ENCODE measurements at regions not wholly inside any gene's neighbourhood (a gene's known extent, or its start where the extent isn't known, plus 50 kb on each side); places are given as distances from the start of the nearest gene placed in this dataset.
A peak's percentile ranks its signal among the peaks of the same experiment; 100 is the strongest.

DNA sequence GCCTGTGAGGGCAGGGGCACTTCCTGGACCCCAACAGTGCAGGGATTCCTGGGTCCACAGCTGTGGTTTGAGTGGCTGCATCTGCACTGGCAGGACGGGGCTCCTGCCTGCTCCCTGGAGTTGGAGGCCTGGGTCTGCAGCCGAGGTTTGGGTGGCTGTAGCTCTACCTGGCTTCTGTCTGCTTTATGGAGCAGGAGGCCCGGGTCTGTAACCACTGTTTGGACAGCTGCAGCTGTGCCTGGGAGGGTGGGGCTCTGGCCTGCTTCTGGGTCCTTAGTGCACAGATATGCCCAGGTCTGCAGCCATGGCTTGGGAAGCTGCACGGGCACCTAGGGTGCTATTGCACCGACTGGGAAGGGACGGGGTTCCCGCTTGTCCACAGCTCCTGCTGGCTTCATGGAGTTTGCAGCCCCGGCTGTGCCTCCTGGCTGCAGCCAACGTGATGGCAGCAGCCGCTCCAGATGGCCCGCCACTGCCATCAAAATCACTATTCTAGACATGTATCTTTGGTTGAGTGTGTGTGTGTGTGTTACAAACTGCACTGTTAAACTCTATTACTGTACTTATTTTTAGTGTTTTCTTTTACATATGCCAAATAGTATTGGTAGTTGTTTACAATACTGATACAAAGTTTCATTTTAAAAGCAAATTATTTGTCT is 412.3 kb upstream of the KIRREL3 start:
- Histone ChIP-seq H3K9me3 (ENCODE audit: insufficient read depth, low read length) (peaks cover 4% of the 10 kb centered on the region; the same call in 1 of the 2 replicates), H3K36me3 (ENCODE audit: insufficient read depth, insufficient read length, low read length) (no peaks in the 10 kb centered on the region), H3K27me3 (ENCODE audit: insufficient read depth, insufficient read length) (no peaks in the 10 kb centered on the region), H3K4me1 (ENCODE audit: insufficient read depth, insufficient read length) (no peaks in the 10 kb centered on the region), H3K9ac (ENCODE audit: insufficient read length, low read depth) (no peak overlapping the region), H3K4me3 (ENCODE audit: insufficient read length, low read depth) (no peak overlapping the region)
- TF ChIP-seq YY1 (IDR thresholded peaks at IDR 0.05; ENCODE audit: insufficient read depth, insufficient read length) (no peak), ZNF274 (IDR thresholded peaks at IDR 0.05; ENCODE audit: low read depth, low read length) (no peak), SUZ12 (IDR thresholded peaks at IDR 0.05; ENCODE audit: extremely low read depth, insufficient read depth, insufficient read length) (no peak)
- DNase-seq (ENCODE audit: low read depth, low spot score) = no peak

DNA sequence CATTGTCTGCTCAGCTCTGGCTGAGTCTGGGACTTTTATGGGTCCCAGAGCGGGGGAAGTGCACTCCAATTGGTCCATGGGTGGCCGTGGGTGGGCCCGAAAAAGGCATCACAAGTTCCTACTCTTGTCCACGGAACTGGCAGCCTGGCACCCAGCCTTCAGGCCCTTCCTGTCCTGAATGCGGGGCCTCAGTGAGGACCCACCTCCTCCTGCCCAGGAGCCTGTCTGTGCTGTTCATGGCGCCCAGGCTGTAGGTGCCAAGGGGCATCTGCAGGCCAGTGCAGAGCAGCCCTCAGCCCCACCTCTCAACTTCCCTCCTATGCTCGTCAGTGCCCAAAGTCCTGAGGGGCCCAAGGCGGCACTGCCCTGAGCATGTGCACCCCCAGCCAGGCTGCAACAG is 411.7 kb upstream of the KIRREL3 start:
- no peak for DNase-seq (ENCODE audit: low read depth, low spot score)
- Histone ChIP-seq H3K36me3 (ENCODE audit: insufficient read depth, insufficient read length, low read length) (no peaks in the 10 kb centered on the region), H3K9ac (ENCODE audit: insufficient read length, low read depth) (no peak overlapping the region), H3K4me1 (ENCODE audit: insufficient read depth, insufficient read length) (no peaks in the 10 kb centered on the region), H3K27me3 (ENCODE audit: insufficient read depth, insufficient read length) (no peaks in the 10 kb centered on the region), H3K9me3 (ENCODE audit: insufficient read depth, low read length) (peaks cover 4% of the 10 kb centered on the region; the same call in 1 of the 2 replicates), H3K4me3 (ENCODE audit: insufficient read length, low read depth) (no peak overlapping the region)
- TF ChIP-seq YY1 (IDR thresholded peaks at IDR 0.05; ENCODE audit: insufficient read depth, insufficient read length) (no peak), SUZ12 (IDR thresholded peaks at IDR 0.05; ENCODE audit: extremely low read depth, insufficient read depth, insufficient read length) (no peak), ZNF274 (IDR thresholded peaks at IDR 0.05; ENCODE audit: low read depth, low read length) (no peak)

DNA sequence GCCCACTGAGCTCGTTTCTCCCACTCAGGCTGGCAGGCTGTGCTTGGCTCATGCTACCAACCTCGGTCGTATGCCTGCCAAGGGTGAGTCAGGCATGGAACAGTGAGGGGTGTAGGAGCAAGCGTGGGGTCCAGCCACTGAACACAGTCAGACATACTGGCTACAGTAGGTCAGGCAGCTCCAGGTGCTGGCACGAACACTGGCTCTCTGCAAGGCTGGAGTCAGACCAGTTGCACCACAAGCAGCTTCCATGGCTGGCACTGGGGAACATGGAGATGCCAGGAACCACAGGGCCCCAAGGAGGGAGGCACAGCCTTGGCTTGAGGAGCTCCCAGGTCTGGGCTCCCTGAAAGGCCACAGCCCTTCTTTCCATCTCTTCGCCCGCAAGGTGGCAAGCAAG is 410.7 kb upstream of the KIRREL3 start:
- no peaks in the 10 kb centered on the region for H3K36me3 ChIP-seq (ENCODE audit: insufficient read depth, insufficient read length, low read length)
- TF ChIP-seq SUZ12 (IDR thresholded peaks at IDR 0.05; ENCODE audit: extremely low read depth, insufficient read depth, insufficient read length) = no peak
- no peak for TF ChIP-seq YY1 (IDR thresholded peaks at IDR 0.05; ENCODE audit: insufficient read depth, insufficient read length)
- TF ChIP-seq ZNF274 (IDR thresholded peaks at IDR 0.05; ENCODE audit: low read depth, low read length) = no peak

GRCh38 chr11:127395034-127395433 is 394.5 kb upstream of the KIRREL3 start:
- TF ChIP-seq YY1 (IDR thresholded peaks at IDR 0.05; ENCODE audit: insufficient read depth, insufficient read length) (no peak), SUZ12 (IDR thresholded peaks at IDR 0.05; ENCODE audit: extremely low read depth, insufficient read depth, insufficient read length) (no peak), ZNF274 (IDR thresholded peaks at IDR 0.05; ENCODE audit: low read depth, low read length) (no peak)
- Histone ChIP-seq H3K9me3 (ENCODE audit: insufficient read depth, low read length) (no peaks in the 10 kb centered on the region), H3K27me3 (ENCODE audit: insufficient read depth, insufficient read length) (no peaks in the 10 kb centered on the region), H3K4me1 (ENCODE audit: insufficient read depth, insufficient read length) (no peaks in the 10 kb centered on the region), H3K36me3 (ENCODE audit: insufficient read depth, insufficient read length, low read length) (no peaks in the 10 kb centered on the region), H3K4me3 (ENCODE audit: insufficient read length, low read depth) (no peak overlapping the region), H3K9ac (ENCODE audit: insufficient read length, low read depth) (no peak overlapping the region)
- DNase-seq (ENCODE audit: low read depth, low spot score) = no peak

More for the DNA sequence above, 410.7 kb upstream of the KIRREL3 start:
- Histone ChIP-seq H3K4me3 (ENCODE audit: insufficient read length, low read depth) (no peak overlapping the region), H3K9ac (ENCODE audit: insufficient read length, low read depth) (no peak overlapping the region), H3K4me1 (ENCODE audit: insufficient read depth, insufficient read length) (no peaks in the 10 kb centered on the region), H3K9me3 (ENCODE audit: insufficient read depth, low read length) (peaks cover 4% of the 10 kb centered on the region; the same call in 1 of the 2 replicates), H3K27me3 (ENCODE audit: insufficient read depth, insufficient read length) (no peaks in the 10 kb centered on the region)
- DNase-seq (ENCODE audit: low read depth, low spot score) = no peak

- no peaks in the 10 kb centered on the region for H3K4me1 ChIP-seq (ENCODE audit: insufficient read depth, insufficient read length)
- DNase-seq (ENCODE audit: low read depth, low spot score) = no peak
- H3K27me3 ChIP-seq (ENCODE audit: insufficient read depth, insufficient read length) = no peaks in the 10 kb centered on the region
- H3K9ac ChIP-seq (ENCODE audit: insufficient read length, low read depth) = no peak overlapping the region
- no peaks in the 10 kb centered on the region for H3K9me3 ChIP-seq (ENCODE audit: insufficient read depth, low read length)
- TF ChIP-seq YY1 (IDR thresholded peaks at IDR 0.05; ENCODE audit: insufficient read depth, insufficient read length) (no peak), ZNF274 (IDR thresholded peaks at IDR 0.05; ENCODE audit: low read depth, low read length) (no peak), SUZ12 (IDR thresholded peaks at IDR 0.05; ENCODE audit: extremely low read depth, insufficient read depth, insufficient read length) (no peak)
- no peaks in the 10 kb centered on the region for H3K36me3 ChIP-seq (ENCODE audit: insufficient read depth, insufficient read length, low read length)
- no peak overlapping the region for H3K4me3 ChIP-seq (ENCODE audit: insufficient read length, low read depth)
Observed at GRCh38 chr11:127393460-127393997, 393.0 kb upstream of the KIRREL3 start.

- DNase-seq (ENCODE audit: low read depth, low spot score) = peak; percentile 84
- no peaks in the 10 kb centered on the region for H3K9me3 ChIP-seq (ENCODE audit: insufficient read depth, low read length)
Observed at GRCh38 chr11:127392575-127392974, 392.0 kb upstream of the KIRREL3 start.

DNA sequence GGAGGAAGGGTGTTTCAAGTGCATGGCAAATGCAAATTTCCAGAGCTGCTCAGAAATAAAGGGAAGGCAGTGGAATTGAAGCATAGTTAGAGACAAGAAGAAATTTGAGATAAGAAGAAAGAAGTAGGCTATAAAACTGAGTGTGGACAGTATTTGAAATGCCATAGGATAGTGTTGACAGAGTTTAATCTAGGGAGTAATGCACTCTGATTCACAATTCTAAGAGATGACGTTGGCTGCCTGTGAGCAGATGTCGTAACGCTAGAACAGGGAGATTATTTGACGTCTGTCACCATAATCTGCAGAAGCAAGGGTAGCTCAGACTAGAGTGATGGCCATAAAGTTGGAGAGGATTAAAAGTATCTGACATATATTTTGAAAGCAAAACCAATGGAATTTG is 389.9 kb upstream of the KIRREL3 start:
- no peak overlapping the region for H3K9ac ChIP-seq (ENCODE audit: insufficient read length, low read depth)
- DNase-seq (ENCODE audit: low read depth, low spot score) = no peak
- H3K9me3 ChIP-seq (ENCODE audit: insufficient read depth, low read length) = no peaks in the 10 kb centered on the region
- TF ChIP-seq ZNF274 (IDR thresholded peaks at IDR 0.05; ENCODE audit: low read depth, low read length) (no peak), SUZ12 (IDR thresholded peaks at IDR 0.05; ENCODE audit: extremely low read depth, insufficient read depth, insufficient read length) (no peak), YY1 (IDR thresholded peaks at IDR 0.05; ENCODE audit: insufficient read depth, insufficient read length) (no peak)
- no peak overlapping the region for H3K4me3 ChIP-seq (ENCODE audit: insufficient read length, low read depth)
- no peaks in the 10 kb centered on the region for H3K4me1 ChIP-seq (ENCODE audit: insufficient read depth, insufficient read length)
- no peaks in the 10 kb centered on the region for H3K27me3 ChIP-seq (ENCODE audit: insufficient read depth, insufficient read length)
- no peaks in the 10 kb centered on the region for H3K36me3 ChIP-seq (ENCODE audit: insufficient read depth, insufficient read length, low read length)

More at GRCh38 chr11:127392575-127392974, 392.0 kb upstream of the KIRREL3 start:
- no peaks in the 10 kb centered on the region for H3K4me1 ChIP-seq (ENCODE audit: insufficient read depth, insufficient read length)
- no peaks in the 10 kb centered on the region for H3K36me3 ChIP-seq (ENCODE audit: insufficient read depth, insufficient read length, low read length)
- H3K4me3 ChIP-seq (ENCODE audit: insufficient read length, low read depth) = no peak overlapping the region
- no peak overlapping the region for H3K9ac ChIP-seq (ENCODE audit: insufficient read length, low read depth)
- no peaks in the 10 kb centered on the region for H3K27me3 ChIP-seq (ENCODE audit: insufficient read depth, insufficient read length)
- TF ChIP-seq YY1 (IDR thresholded peaks at IDR 0.05; ENCODE audit: insufficient read depth, insufficient read length) (no peak), SUZ12 (IDR thresholded peaks at IDR 0.05; ENCODE audit: extremely low read depth, insufficient read depth, insufficient read length) (no peak), ZNF274 (IDR thresholded peaks at IDR 0.05; ENCODE audit: low read depth, low read length) (no peak)
